ENCODE measurements at regions not wholly inside any gene's neighbourhood (a gene's known extent, or its start where the extent isn't known, plus 50 kb on each side); places are given as distances from the start of the nearest gene placed in this dataset.
"Not testable (repeated sequence)": the region's sequence is repeated elsewhere in the genome, so short reads cannot be mapped to it uniquely, and the experiment has no call there.

- no peak for DNase-seq (ENCODE audit: low spot score)
Measured at GRCh38 chr12:70008944-70009343, 183.9 kb downstream of the MYRFL start.

GRCh38 chr12:70011353-70011752 lies 186.3 kb downstream of the MYRFL start:
- no peak for DNase-seq (ENCODE audit: low spot score)

GRCh38 chr12:70013016-70013415 lies 188.0 kb downstream of the MYRFL start:
- DNase-seq (ENCODE audit: low spot score): not testable (repeated sequence)

- no peak for DNase-seq (ENCODE audit: low spot score)
Measured at GRCh38 chr12:70028515-70028914, 203.5 kb downstream of the MYRFL start.

- no peak for DNase-seq (ENCODE audit: low spot score)
Measured at GRCh38 chr12:70028918-70029317, 203.9 kb downstream of the MYRFL start.

- no peak for DNase-seq (ENCODE audit: low spot score)
Measured at GRCh38 chr12:70031046-70031445, 206.0 kb downstream of the MYRFL start.

GRCh38 chr12:70032076-70032475 lies 207.0 kb downstream of the MYRFL start:
- no peak for DNase-seq (ENCODE audit: low spot score)

GRCh38 chr12:70033310-70033709 lies 208.3 kb downstream of the MYRFL start:
- DNase-seq (ENCODE audit: low spot score): no peak

- no peak for DNase-seq (ENCODE audit: low spot score)
Measured at GRCh38 chr12:70040141-70040540, 203.1 kb upstream of the CNOT2 start.

GRCh38 chr12:70042675-70043074 lies 200.6 kb upstream of the CNOT2 start:
- DNase-seq (ENCODE audit: low spot score): no peak

GRCh38 chr12:70043490-70044138 lies 199.6 kb upstream of the CNOT2 start:
- no peak for DNase-seq (ENCODE audit: low spot score)

- DNase-seq (ENCODE audit: low spot score): no peak
Measured at GRCh38 chr12:70044167-70044566, 199.1 kb upstream of the CNOT2 start.

GRCh38 chr12:70045036-70045435 lies 198.2 kb upstream of the CNOT2 start:
- no peak for DNase-seq (ENCODE audit: low spot score)

- no peak for DNase-seq (ENCODE audit: low spot score)
Measured at GRCh38 chr12:70045514-70045913, 197.7 kb upstream of the CNOT2 start.

- no peak for DNase-seq (ENCODE audit: low spot score)
Measured at GRCh38 chr12:70048521-70049250, 194.5 kb upstream of the CNOT2 start.

GRCh38 chr12:70049596-70050360 lies 193.5 kb upstream of the CNOT2 start:
- no peak for DNase-seq (ENCODE audit: low spot score)

- no peak for DNase-seq (ENCODE audit: low spot score)
Measured at GRCh38 chr12:70052476-70052875, 190.8 kb upstream of the CNOT2 start.

- DNase-seq (ENCODE audit: low spot score): peak; percentile 26
Measured at GRCh38 chr12:70052931-70053497, 190.2 kb upstream of the CNOT2 start.

GRCh38 chr12:70059373-70059772 lies 183.9 kb upstream of the CNOT2 start:
- DNase-seq (ENCODE audit: low spot score): no peak

GRCh38 chr12:70060634-70061033 lies 182.6 kb upstream of the CNOT2 start:
- no peak for DNase-seq (ENCODE audit: low spot score)

- DNase-seq (ENCODE audit: low spot score): no peak
Measured at GRCh38 chr12:70068743-70069142, 174.5 kb upstream of the CNOT2 start.

- DNase-seq (ENCODE audit: low spot score): no peak
Measured at GRCh38 chr12:70069221-70070105, 173.8 kb upstream of the CNOT2 start.

Data from COLO829 (cell line).